ENCODE measurements at regions not wholly inside any gene's neighbourhood (a gene's known extent, or its start where the extent isn't known, plus 50 kb on each side); places are given as distances from the start of the nearest gene placed in this dataset.

- Histone ChIP-seq H3K4me3 (replicated peaks; ENCODE audit: low read depth, low read length) (no peak overlapping the region), H3K36me3 (ENCODE audit: control insufficient read depth, insufficient read depth, low read length) (no peaks in the 10 kb centered on the region), H3K27me3 (replicated peaks; ENCODE audit: control insufficient read depth, insufficient read depth, low read length) (no peaks in the 10 kb centered on the region)
- TF ChIP-seq CTCF (IDR thresholded peaks at IDR 0.05; ENCODE audit: insufficient read depth, low read length, poor library complexity, severe bottlenecking): no peak
- no peak for DNase-seq (ENCODE audit: extremely low read depth, insufficient read length)
Measured at GRCh38 chr9:13790055-13790454, 510.6 kb upstream of the MPDZ start.

GRCh38 chr9:13787234-13787833 lies 507.8 kb upstream of the MPDZ start:
- Histone ChIP-seq H3K36me3 (ENCODE audit: control insufficient read depth, insufficient read depth, low read length) (no peaks in the 10 kb centered on the region), H3K4me3 (replicated peaks; ENCODE audit: low read depth, low read length) (no peak overlapping the region), H3K27me3 (replicated peaks; ENCODE audit: control insufficient read depth, insufficient read depth, low read length) (no peaks in the 10 kb centered on the region)
- TF ChIP-seq CTCF (IDR thresholded peaks at IDR 0.05; ENCODE audit: insufficient read depth, low read length, poor library complexity, severe bottlenecking): no peak
- no peak for DNase-seq (ENCODE audit: extremely low read depth, insufficient read length)

- TF ChIP-seq CTCF (IDR thresholded peaks at IDR 0.05; ENCODE audit: insufficient read depth, low read length, poor library complexity, severe bottlenecking): no peak
- no peak overlapping the region for H3K4me3 ChIP-seq (replicated peaks; ENCODE audit: low read depth, low read length)
- H3K27me3 ChIP-seq (replicated peaks; ENCODE audit: control insufficient read depth, insufficient read depth, low read length): no peaks in the 10 kb centered on the region
- no peaks in the 10 kb centered on the region for H3K36me3 ChIP-seq (ENCODE audit: control insufficient read depth, insufficient read depth, low read length)
- no peak for DNase-seq (ENCODE audit: extremely low read depth, insufficient read length)
Measured at GRCh38 chr9:13786711-13787110, 507.2 kb upstream of the MPDZ start.

GRCh38 chr9:13786131-13786530 lies 506.6 kb upstream of the MPDZ start:
- no peaks in the 10 kb centered on the region for H3K27me3 ChIP-seq (replicated peaks; ENCODE audit: control insufficient read depth, insufficient read depth, low read length)
- DNase-seq (ENCODE audit: extremely low read depth, insufficient read length): no peak
- H3K36me3 ChIP-seq (ENCODE audit: control insufficient read depth, insufficient read depth, low read length): no peaks in the 10 kb centered on the region
- no peak overlapping the region for H3K4me3 ChIP-seq (replicated peaks; ENCODE audit: low read depth, low read length)
- TF ChIP-seq CTCF (IDR thresholded peaks at IDR 0.05; ENCODE audit: insufficient read depth, low read length, poor library complexity, severe bottlenecking): no peak

GRCh38 chr9:13779106-13779505 lies 499.6 kb upstream of the MPDZ start:
- H3K4me3 ChIP-seq (replicated peaks; ENCODE audit: low read depth, low read length): no peak overlapping the region
- TF ChIP-seq CTCF (IDR thresholded peaks at IDR 0.05; ENCODE audit: insufficient read depth, low read length, poor library complexity, severe bottlenecking): no peak
- no peaks in the 10 kb centered on the region for H3K36me3 ChIP-seq (ENCODE audit: control insufficient read depth, insufficient read depth, low read length)
- DNase-seq (ENCODE audit: extremely low read depth, insufficient read length): no peak
- H3K27me3 ChIP-seq (replicated peaks; ENCODE audit: control insufficient read depth, insufficient read depth, low read length): no peaks in the 10 kb centered on the region

- no peak for TF ChIP-seq CTCF (IDR thresholded peaks at IDR 0.05; ENCODE audit: insufficient read depth, low read length, poor library complexity, severe bottlenecking)
- DNase-seq (ENCODE audit: extremely low read depth, insufficient read length): no peak
- Histone ChIP-seq H3K4me3 (replicated peaks; ENCODE audit: low read depth, low read length) (no peak overlapping the region), H3K36me3 (ENCODE audit: control insufficient read depth, insufficient read depth, low read length) (no peaks in the 10 kb centered on the region), H3K27me3 (replicated peaks; ENCODE audit: control insufficient read depth, insufficient read depth, low read length) (no peaks in the 10 kb centered on the region)
Measured at GRCh38 chr9:13778631-13779030, 499.1 kb upstream of the MPDZ start.
